IMR-90 (cell line): ENCODE measurements at regions not wholly inside any gene's neighbourhood (a gene's known extent, or its start where the extent isn't known, plus 50 kb on each side); places are given as distances from the start of the nearest gene placed in this dataset.

Source experiments
- ATAC-seq: fragments of 200-7000 bp; cut with Tn5 transposase; 2 replicates; pipeline ENCODE4 v1.9.1; 2020; ENCODE audit warnings: low read depth, mild to moderate bottlenecking, moderate library complexity
- BruUV-seq: library from RNA; stranded (reverse); fragments of 400-500 nt; replicated peaks from 2 replicates; lab custom pipeline; 2021; lab: Mats Ljungman, UMichigan
- CTCF ChIA-PET: fragments of 300-600 bp; formaldehyde crosslinking; extraction: SDS; loops from one replicate; lab custom pipeline; 2021; ENCODE audit warnings: antibody characterized with exemption; lab: Yijun Ruan, JAX
- POLR2A ChIA-PET: fragments of 300-600 bp; sonication (Branson Sonifier 250); formaldehyde crosslinking; loops from one replicate; lab custom pipeline; 2022; ENCODE audit warnings: antibody characterized with exemption; ENCODE audit not compliant: unreplicated experiment; lab: Charles Lee
- DNase-seq: peaks from one replicate; pipeline ENCODE4 v3.0.0; 2013
- H2AFZ ChIP-seq: replicated peaks from 2 replicates; pipeline ENCODE3; 2013; ENCODE audit warnings: low read length, mild to moderate bottlenecking; ENCODE audit not compliant: poor library complexity
- H2AK5ac ChIP-seq: 2 replicates; pipeline ENCODE4 v1.6.1; 2013; ENCODE audit warnings: low read depth, low read length, inconsistent platforms
- H2AK9ac ChIP-seq: replicated peaks from 2 replicates; pipeline ENCODE3; 2013; ENCODE audit warnings: mild to moderate bottlenecking, low read depth, low read length, moderate library complexity; ENCODE audit not compliant: poor library complexity
- H2BK120ac ChIP-seq: 2 replicates; pipeline ENCODE4 v1.6.1; 2013; ENCODE audit warnings: low read depth, low read length, inconsistent platforms
- H2BK15ac ChIP-seq: 3 replicates; pipeline ENCODE4 v1.6.1; 2013; ENCODE audit warnings: low read depth, low read length, inconsistent platforms
- H2BK20ac ChIP-seq: 2 replicates; pipeline ENCODE4 v1.6.1; 2013; ENCODE audit warnings: low read depth, mild to moderate bottlenecking, inconsistent platforms, low read length, moderate library complexity
- H2BK5ac ChIP-seq: 2 replicates; pipeline ENCODE4 v1.6.1; 2013; ENCODE audit warnings: mild to moderate bottlenecking, low read depth, low read length, inconsistent platforms; ENCODE audit not compliant: poor library complexity, severe bottlenecking
- H3K14ac ChIP-seq: replicated peaks from 2 replicates; pipeline ENCODE4 v1.6.1; 2013; ENCODE audit warnings: low read depth, low read length, inconsistent platforms
- H3K18ac ChIP-seq: 2 replicates; pipeline ENCODE4 v1.6.1; 2013; ENCODE audit warnings: low read depth, low read length, control low read depth
- H3K23ac ChIP-seq: 2 replicates; pipeline ENCODE4 v1.6.1; 2013; ENCODE audit warnings: low read depth, low read length, inconsistent platforms
- H3K27ac ChIP-seq: 2 replicates; pipeline ENCODE4 v1.5.1; 2013; ENCODE audit warnings: mild to moderate bottlenecking, control low read depth, low read length; ENCODE audit not compliant: insufficient read depth
- H3K27me3 ChIP-seq: 2 replicates; pipeline ENCODE4 v1.6.1; 2013; ENCODE audit warnings: low read length; ENCODE audit not compliant: control insufficient read depth, insufficient read depth
- H3K36me3 ChIP-seq: 2 replicates; pipeline ENCODE4 v1.6.1; 2013; ENCODE audit warnings: low read length, mixed read lengths; ENCODE audit not compliant: control insufficient read depth, insufficient read depth
- H3K4ac ChIP-seq: 2 replicates; pipeline ENCODE4 v1.6.1; 2013; ENCODE audit warnings: low read depth, low read length, inconsistent platforms
- H3K4me1 ChIP-seq: 2 replicates; pipeline ENCODE4 v1.6.1; 2013; ENCODE audit warnings: low read length, mixed read lengths; ENCODE audit not compliant: control insufficient read depth, insufficient read depth
- H3K4me2 ChIP-seq: 2 replicates; pipeline ENCODE4 v1.6.1; 2013; ENCODE audit warnings: low read depth, mild to moderate bottlenecking, control low read depth, low read length, moderate library complexity
- H3K4me3 ChIP-seq: 2 replicates; pipeline ENCODE4 v1.5.1; 2013; ENCODE audit warnings: low read depth, mild to moderate bottlenecking, control low read depth, low read length, moderate library complexity; ENCODE audit not compliant: insufficient read depth
- H3K56ac ChIP-seq: 2 replicates; pipeline ENCODE4 v1.6.1; 2013; ENCODE audit warnings: low read length, inconsistent platforms; ENCODE audit not compliant: insufficient read depth; ENCODE audit errors: extremely low read depth
- H3K79me1 ChIP-seq, 2 experiments: 2 replicates each; pipeline ENCODE4 v1.6.1; 2013; ENCODE audit warnings: low read length in 2 of 2, inconsistent platforms in 1 of 2, low read depth in 1 of 2
- H3K9ac ChIP-seq: 2 replicates; pipeline ENCODE4 v1.6.1; 2013; ENCODE audit warnings: low read depth, low read length, control low read depth
- H3K9me1 ChIP-seq: 2 replicates; pipeline ENCODE4 v1.6.1; 2013; ENCODE audit warnings: low read length, inconsistent platforms; ENCODE audit not compliant: insufficient read depth
- H3K9me3 ChIP-seq: 2 replicates; pipeline ENCODE4 v1.6.1; 2013; ENCODE audit warnings: low read length; ENCODE audit not compliant: control insufficient read depth, insufficient read depth
- H4K20me1 ChIP-seq: 2 replicates; pipeline ENCODE4 v1.6.1; 2013; ENCODE audit warnings: low read length, inconsistent platforms; ENCODE audit not compliant: insufficient read depth
- H4K5ac ChIP-seq: 2 replicates; pipeline ENCODE4 v1.6.1; 2013; ENCODE audit warnings: mild to moderate bottlenecking, low read depth, low read length, control low read depth
- H4K8ac ChIP-seq, 2 experiments: 2 replicates each; pipeline ENCODE4 v1.6.1; 2013; ENCODE audit warnings: low read depth in 2 of 2, low read length in 2 of 2, control low read depth in 1 of 2, inconsistent platforms in 1 of 2
- H4K91ac ChIP-seq: 2 replicates; pipeline ENCODE4 v1.6.1; 2013; ENCODE audit warnings: low read depth, low read length, inconsistent platforms; ENCODE audit not compliant: insufficient read depth
- CHD1 ChIP-seq: IDR thresholded peaks from 2 replicates; pipeline ENCODE4 v1.6.1; 2012; ENCODE audit warnings: low read depth, low read length, improper control_type of control experiment
- ELK1 ChIP-seq: fragments of 150-350 bp; IDR thresholded peaks from 2 replicates; pipeline ENCODE4 v1.6.1; 2016; ENCODE audit warnings: low read depth, mild to moderate bottlenecking, low read length, moderate library complexity, borderline replicate concordance
- FOS ChIP-seq: fragments of 150-350 bp; IDR thresholded peaks from 2 replicates; pipeline ENCODE4 v1.6.1; 2016; ENCODE audit warnings: low read depth, low read length
- MAZ ChIP-seq: IDR thresholded peaks from 2 replicates; pipeline ENCODE4 v1.6.1; 2012; ENCODE audit warnings: low read depth, mild to moderate bottlenecking, low read length, improper control_type of control experiment, moderate library complexity, borderline replicate concordance
- MXI1 ChIP-seq: IDR thresholded peaks from 2 replicates; pipeline ENCODE4 v1.6.1; 2012; ENCODE audit warnings: low read depth, mild to moderate bottlenecking, low read length, moderate library complexity, borderline replicate concordance
- NFE2L2 ChIP-seq: fragments of 150-350 bp; IDR thresholded peaks from 2 replicates; pipeline ENCODE4 v1.6.1; 2016; ENCODE audit warnings: low read depth, mild to moderate bottlenecking, low read length
- RAD21 ChIP-seq: IDR thresholded peaks from 2 replicates; pipeline ENCODE4 v1.6.1; 2012; ENCODE audit warnings: low read length, improper control_type of control experiment
- RFX5 ChIP-seq: IDR thresholded peaks from 2 replicates; pipeline ENCODE4 v1.8.0; 2012; ENCODE audit warnings: low read depth, mild to moderate bottlenecking, low read length, moderate library complexity
- SMC3 ChIP-seq: fragments of 150-350 bp; IDR thresholded peaks from 2 replicates; pipeline ENCODE4 v1.6.1; 2016; ENCODE audit warnings: low read depth, mild to moderate bottlenecking, antibody characterized with exemption, low read length, moderate library complexity
- USF2 ChIP-seq: fragments of 150-350 bp; IDR thresholded peaks from 2 replicates; pipeline ENCODE4 v1.6.1; 2017; ENCODE audit warnings: mild to moderate bottlenecking, antibody characterized with exemption, low read length, low read depth
- WGBS, 2 experiments: methylation state at CpG; one replicate each; pipeline versions ENCODE4 v1.1.5 to v1.1.7; 2013; ENCODE audit warnings: missing lambda C conversion rate in 2 of 2; ENCODE audit not compliant: insufficient read length in 1 of 2; ENCODE audit errors: extremely low coverage in 2 of 2; 5-methylcytosine and 5-hydroxymethylcytosine counted together
- dilution Hi-C: fragments of 300-500 bp; cut with HindIII; formaldehyde crosslinking; loops from one replicate; pipeline ENCODE4 v1.14.3; 2018; ENCODE audit warnings: low sequenced_read_pairs; ENCODE audit not compliant: unreplicated experiment
- in situ Hi-C: fragments of 300-500 bp; cut with MboI; formaldehyde crosslinking; loops from 3 replicates; pipeline ENCODE4 v1.14.3; 2019; ENCODE audit warnings: low sequenced_read_pairs, inconsistent platforms, mixed read lengths
- intact Hi-C: fragments of 100-400 bp; cut with micrococcal nuclease; formaldehyde crosslinking; loops from 2 replicates; pipeline ENCODE4 v1.10.0; 2022

DNA sequence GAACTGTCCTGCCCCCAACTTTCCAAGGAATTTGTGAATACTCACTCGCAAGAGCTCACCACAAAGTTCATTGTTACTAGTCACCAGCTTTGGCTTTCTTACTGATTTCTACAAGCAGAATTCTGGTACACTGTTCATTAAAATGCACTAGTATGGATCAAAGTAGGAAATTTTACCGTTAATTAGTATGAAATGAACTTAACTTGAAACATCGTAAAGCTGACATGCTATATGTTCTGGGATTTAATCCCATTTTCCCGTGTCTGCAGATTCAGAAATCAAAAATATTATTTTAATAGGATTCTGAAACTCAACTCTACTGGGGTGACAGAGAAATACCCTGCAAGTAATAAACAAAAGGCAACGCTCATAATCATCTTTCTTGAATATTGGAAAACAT, 399.3 kb downstream of the DOK5 start:
- TF ChIP-seq USF2 (no peak), MXI1 (no peak), SMC3 (no peak), MAZ (no peak), NFE2L2 (no peak), RAD21 (no peak), RFX5 (no peak), FOS (no peak), ELK1 (no peak), CHD1 (no peak)
- Histone ChIP-seq H3K4me3 (no peak overlapping the region), H4K8ac (no peak overlapping the region), H3K79me1 (no peaks in the 10 kb centered on the region), H2AK9ac (no peak overlapping the region), H4K20me1 (no peaks in the 10 kb centered on the region), H2AFZ (no peak overlapping the region), H3K18ac (no peak overlapping the region), H3K27me3 (no peaks in the 10 kb centered on the region), H3K36me3 (no peaks in the 10 kb centered on the region), H3K4me2 (no peak overlapping the region), H2AK5ac (no peak overlapping the region), H2BK20ac (no peak overlapping the region), H3K9me3 (peaks cover 4% of the 10 kb centered on the region), H3K4me1 (no peaks in the 10 kb centered on the region), H3K23ac (no peak overlapping the region), H3K9ac (no peak overlapping the region), H4K91ac (no peak overlapping the region), H4K5ac (no peak overlapping the region), H2BK15ac (no peak overlapping the region), H2BK120ac (no peak overlapping the region), H3K9me1 (no peaks in the 10 kb centered on the region), H3K27ac (no peak overlapping the region), H3K14ac (no peak overlapping the region), H3K56ac (no peak overlapping the region), H3K4ac (no peak overlapping the region), H2BK5ac (no peak overlapping the region)
- ChIA-PET POLR2A (no interaction called here), CTCF (no interaction called here)
- no CpG with 5 or more reads among the region's 5 CpGs for WGBS, 2 experiments
- intact Hi-C loops, result no loop called here
- ATAC-seq (no peak), DNase-seq (no peak)
- dilution Hi-C loops, result no loop called here
- BruUV-seq, result no TSS peak
- in situ Hi-C loops, result no loop called here
